Testis (tissue), 2 donors: ENCODE measurements at regions not wholly inside any gene's neighbourhood (a gene's known extent, or its start where the extent isn't known, plus 50 kb on each side); places are given as distances from the start of the nearest gene placed in this dataset.

Experiments
- CTCF ChIP-seq, 3 experiments: fragments of 450-650 bp in 2 of 3; fragments of 200-600 bp in 1 of 3; sonication (generic) in 1 of 3; IDR thresholded peaks; one replicate each; pipeline ENCODE4 v1.5.1; 2016 to 2019; ENCODE audit warnings: antibody characterized with exemption in 3 of 3, mild to moderate bottlenecking in 2 of 3, moderate library complexity in 1 of 3
- POLR2A ChIP-seq: fragments of 450-650 bp; IDR thresholded peaks from one replicate; pipeline ENCODE4 v1.6.1; 2017; ENCODE audit warnings: antibody characterized with exemption, mild to moderate bottlenecking, moderate library complexity

GRCh38 chr20:56806952-56807517 lies 177.9 kb downstream of the TFAP2C start:
- TF ChIP-seq CTCF (IDR thresholded peaks at IDR 0.05) (no peak), POLR2A (no peak)
